ENCODE measurements at regions not wholly inside any gene's neighbourhood (a gene's known extent, or its start where the extent isn't known, plus 50 kb on each side); places are given as distances from the start of the nearest gene placed in this dataset.
A peak's percentile ranks its signal among the peaks of the same experiment; 100 is the strongest.

- H3K4me1 ChIP-seq: no peaks in the 10 kb centered on the region
- no peaks in the 10 kb centered on the region for H3K27me3 ChIP-seq
- no peak for DNase-seq
- no peak overlapping the region for H3K27ac ChIP-seq
- H3K9ac ChIP-seq (ENCODE audit: low read depth in 2 of 2, low read length in 2 of 2): no peak overlapping the region
- no peak overlapping the region for H3K4me3 ChIP-seq
- intact Hi-C loops (cut with DNase I): loop anchor here (10.0 kb wide), 1 partner anchor 163 kb away; the partner anchor contains the start of gene THBD
- H3K36me3 ChIP-seq: no peaks in the 10 kb centered on the region
- no peaks in the 10 kb centered on the region for H3K9me3 ChIP-seq
- TF ChIP-seq CTCF (IDR thresholded peaks at IDR 0.05): no peak
Observed at GRCh38 chr20:23207826-23208540, 121.9 kb upstream of the CD93 start.

- no peaks in the 10 kb centered on the region for H3K9me3 ChIP-seq
- intact Hi-C loops (cut with DNase I): loop anchor here (10.0 kb wide), 1 partner anchor 162 kb away; the partner anchor contains the start of gene THBD
- no peak for TF ChIP-seq CTCF (IDR thresholded peaks at IDR 0.05)
- H3K27me3 ChIP-seq: no peaks in the 10 kb centered on the region
- H3K4me3 ChIP-seq: no peak overlapping the region
- no peaks in the 10 kb centered on the region for H3K36me3 ChIP-seq
- no peak overlapping the region for H3K9ac ChIP-seq (ENCODE audit: low read depth in 2 of 2, low read length in 2 of 2)
- H3K27ac ChIP-seq: no peak overlapping the region
- no peak for DNase-seq
- H3K4me1 ChIP-seq: no peaks in the 10 kb centered on the region
Observed at GRCh38 chr20:23206995-23207394, 120.9 kb upstream of the CD93 start.

- no peak overlapping the region for H3K27ac ChIP-seq
Observed at GRCh38 chr20:23206061-23206460, 119.9 kb upstream of the CD93 start.

GRCh38 chr20:23205611-23206041 is 119.5 kb upstream of the CD93 start:
- H3K4me1 ChIP-seq: no peaks in the 10 kb centered on the region
- intact Hi-C loops (cut with DNase I): loop anchor here (10.0 kb wide), 1 partner anchor 161 kb away; the partner anchor contains the start of gene THBD
- peak; percentile 65 for DNase-seq
- no peaks in the 10 kb centered on the region for H3K36me3 ChIP-seq
- H3K27ac ChIP-seq: no peak overlapping the region
- TF ChIP-seq CTCF (IDR thresholded peaks at IDR 0.05): no peak
- no peak overlapping the region for H3K9ac ChIP-seq (ENCODE audit: low read depth in 2 of 2, low read length in 2 of 2)
- H3K27me3 ChIP-seq: no peaks in the 10 kb centered on the region
- H3K4me3 ChIP-seq: no peak overlapping the region
- H3K9me3 ChIP-seq: no peaks in the 10 kb centered on the region

More at GRCh38 chr20:23206061-23206460, 119.9 kb upstream of the CD93 start:
- H3K9ac ChIP-seq (ENCODE audit: low read depth in 2 of 2, low read length in 2 of 2): no peak overlapping the region
- intact Hi-C loops (cut with DNase I): loop anchor here (10.0 kb wide), 1 partner anchor 161 kb away; the partner anchor contains the start of gene THBD
- H3K36me3 ChIP-seq: no peaks in the 10 kb centered on the region
- H3K4me1 ChIP-seq: no peaks in the 10 kb centered on the region
- H3K27me3 ChIP-seq: no peaks in the 10 kb centered on the region
- H3K4me3 ChIP-seq: no peak overlapping the region
- no peaks in the 10 kb centered on the region for H3K9me3 ChIP-seq
- no peak for TF ChIP-seq CTCF (IDR thresholded peaks at IDR 0.05)
- DNase-seq: no peak

- Histone ChIP-seq H3K9me3 (no peaks in the 10 kb centered on the region), H3K36me3 (no peaks in the 10 kb centered on the region), H3K27me3 (no peaks in the 10 kb centered on the region), H3K9ac (ENCODE audit: low read depth in 2 of 2, low read length in 2 of 2) (no peak overlapping the region), H3K4me1 (no peaks in the 10 kb centered on the region), H3K4me3 (no peak overlapping the region), H3K27ac (no peak overlapping the region)
- TF ChIP-seq CTCF (IDR thresholded peaks at IDR 0.05): no peak
- intact Hi-C loops (cut with DNase I): loop anchor here (10.0 kb wide), 1 partner anchor 160 kb away; the partner anchor contains the start of gene THBD
- no peak for DNase-seq
Observed at GRCh38 chr20:23205211-23205610, 119.1 kb upstream of the CD93 start.
